DMS153 treated with DMSO at 0.1 percent for 48 hours (cell line): ENCODE measurements at regions not wholly inside any gene's neighbourhood (a gene's known extent, or its start where the extent isn't known, plus 50 kb on each side); places are given as distances from the start of the nearest gene placed in this dataset.
"Not testable (repeated sequence)": the region's sequence is repeated elsewhere in the genome, so short reads cannot be mapped to it uniquely, and the experiment has no call there.

Source experiments
- DNase-seq: peaks from one replicate; lab custom pipeline; 2025; ENCODE audit not compliant: unreplicated experiment; lab: John Stamatoyannopoulos, UW

DNA sequence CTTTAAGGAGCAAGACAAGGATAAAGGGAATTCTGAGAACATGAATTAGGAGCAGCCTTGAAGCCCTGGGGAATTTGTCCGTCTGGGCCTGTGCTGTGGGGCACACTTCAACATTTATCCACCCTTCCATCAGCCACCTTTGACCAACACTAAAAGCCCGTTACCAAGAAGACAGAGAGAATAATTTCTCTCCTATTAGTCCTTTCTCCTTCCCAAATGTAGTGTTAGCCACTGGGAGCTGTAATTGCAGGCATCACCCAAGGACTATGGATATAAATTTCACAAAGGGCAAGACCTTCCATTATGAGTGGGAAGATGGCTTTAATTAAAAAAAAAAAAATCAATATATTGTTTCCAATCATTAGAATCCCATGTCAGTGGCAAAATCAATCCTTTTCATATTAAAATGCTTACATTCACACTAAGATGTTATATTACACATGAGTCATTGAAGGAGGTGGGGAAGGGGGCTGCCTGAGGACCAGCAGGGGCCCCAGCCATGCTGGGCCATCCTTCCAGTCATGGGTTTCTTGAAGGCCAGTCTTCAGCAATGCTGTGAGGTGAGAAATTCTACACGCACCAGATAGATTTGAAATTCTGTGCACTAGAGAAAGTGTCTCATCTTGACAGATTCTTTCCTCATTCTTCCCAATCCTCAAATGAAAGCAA lies 292.5 kb upstream of the NRP1 start:
- no peak for DNase-seq

- DNase-seq = no peak
Measured at GRCh38 chr10:33623669-33624068, 289.2 kb upstream of the NRP1 start.

DNA sequence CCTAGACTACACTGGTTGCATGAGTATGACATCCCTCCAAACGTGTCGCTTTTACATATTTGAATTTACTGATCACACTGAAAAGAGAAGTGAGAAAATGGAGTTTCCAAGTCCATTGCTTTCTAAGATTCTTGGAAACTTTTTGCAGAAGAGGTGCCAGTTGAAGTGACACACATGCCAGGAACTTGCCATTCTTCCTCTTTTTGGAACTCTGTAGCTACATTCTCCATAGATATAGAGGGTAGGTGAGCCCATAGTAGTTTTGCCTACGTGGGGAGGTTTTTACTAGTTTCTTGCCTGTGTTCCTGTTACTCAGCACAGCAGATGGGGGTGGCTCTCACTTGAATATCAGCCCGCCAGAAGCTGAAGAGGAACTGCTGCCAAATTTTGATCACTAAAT lies 286.6 kb upstream of the NRP1 start:
- DNase-seq = no peak

- DNase-seq = no peak
Measured at GRCh38 chr10:33618196-33618595, 283.7 kb upstream of the NRP1 start.

- no peak for DNase-seq
Measured at GRCh38 chr10:33617381-33618080, 283.1 kb upstream of the NRP1 start.

DNA sequence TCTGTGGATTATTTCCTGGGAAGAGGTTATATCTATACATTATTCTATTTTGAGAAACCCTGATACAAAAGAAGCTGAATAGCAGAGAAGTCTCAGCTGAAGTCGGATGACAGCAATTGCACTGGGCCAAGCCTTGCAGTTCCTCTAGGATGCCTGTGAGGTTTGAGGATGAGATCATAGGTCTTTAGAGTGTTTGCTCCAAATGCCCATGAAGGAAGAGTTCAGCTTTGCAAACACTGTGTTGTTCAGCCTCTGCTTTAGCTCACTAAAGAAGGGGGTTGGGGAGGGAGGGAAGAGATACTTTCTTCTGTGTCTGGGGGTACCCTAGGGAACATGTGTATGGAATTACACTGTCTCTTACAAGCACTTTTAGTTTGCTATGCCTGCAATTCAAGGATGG lies 282.5 kb upstream of the NRP1 start:
- no peak for DNase-seq

- DNase-seq = no peak
Measured at GRCh38 chr10:33612551-33612950, 278.1 kb upstream of the NRP1 start.

GRCh38 chr10:33612116-33612515 lies 277.6 kb upstream of the NRP1 start:
- DNase-seq = no peak

DNA sequence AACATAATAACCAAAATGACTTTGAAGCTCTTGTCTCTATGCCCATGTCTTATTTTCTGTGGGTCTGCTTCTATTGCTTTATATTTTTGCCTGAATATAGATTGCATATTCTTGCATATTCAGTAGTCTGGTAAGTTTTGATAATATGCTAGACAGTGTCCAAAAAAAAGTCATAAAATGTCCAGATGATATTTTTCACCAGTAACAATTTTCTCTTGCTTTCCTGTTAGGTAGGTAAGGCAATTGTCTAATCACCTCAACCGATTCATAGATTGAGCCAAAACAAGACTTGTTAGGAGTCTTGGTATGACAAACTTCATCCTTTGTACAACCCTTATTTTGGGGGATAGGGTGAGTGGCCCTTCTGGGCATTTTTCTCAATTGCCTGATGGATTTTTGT lies 277.0 kb upstream of the NRP1 start:
- DNase-seq = no peak

DNA sequence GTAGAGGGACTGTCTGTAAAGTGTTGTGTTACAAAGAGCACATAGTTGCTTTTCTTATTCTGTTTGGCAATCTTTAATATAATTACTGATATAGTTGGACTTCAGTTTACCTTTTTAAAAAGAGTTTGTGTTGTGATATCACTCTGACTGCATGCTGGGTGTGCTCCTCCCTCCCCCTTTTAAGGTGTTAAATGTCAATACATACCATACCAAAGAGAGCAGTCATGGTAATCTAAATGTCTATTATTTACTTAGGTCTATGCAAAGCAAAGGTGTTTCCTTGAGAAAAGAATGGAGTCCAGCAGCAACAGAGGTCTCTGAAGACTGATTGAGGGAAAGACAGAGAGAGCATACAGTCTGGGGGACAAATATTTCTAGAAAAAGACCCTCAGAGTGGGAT lies 275.1 kb upstream of the NRP1 start:
- DNase-seq = no peak

DNA sequence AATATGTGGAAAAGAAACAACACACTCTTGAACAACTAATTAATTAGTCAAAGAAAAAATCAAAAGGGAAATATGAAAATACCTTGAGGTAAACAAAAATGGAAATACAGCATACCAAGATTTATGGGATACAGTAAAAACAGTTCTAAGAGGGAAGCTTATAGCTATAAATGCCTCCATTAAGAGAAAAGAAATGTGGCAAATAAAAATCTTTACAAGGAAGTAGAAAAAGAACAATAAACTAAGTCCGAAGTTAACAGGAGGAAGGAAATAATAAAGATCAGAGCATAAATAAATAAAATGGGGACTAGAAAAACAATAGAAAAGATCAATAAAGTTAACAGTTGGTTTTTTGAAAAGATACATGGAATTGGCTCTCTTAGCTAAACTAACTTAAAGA lies 267.8 kb upstream of the NRP1 start:
- DNase-seq = no peak

DNA sequence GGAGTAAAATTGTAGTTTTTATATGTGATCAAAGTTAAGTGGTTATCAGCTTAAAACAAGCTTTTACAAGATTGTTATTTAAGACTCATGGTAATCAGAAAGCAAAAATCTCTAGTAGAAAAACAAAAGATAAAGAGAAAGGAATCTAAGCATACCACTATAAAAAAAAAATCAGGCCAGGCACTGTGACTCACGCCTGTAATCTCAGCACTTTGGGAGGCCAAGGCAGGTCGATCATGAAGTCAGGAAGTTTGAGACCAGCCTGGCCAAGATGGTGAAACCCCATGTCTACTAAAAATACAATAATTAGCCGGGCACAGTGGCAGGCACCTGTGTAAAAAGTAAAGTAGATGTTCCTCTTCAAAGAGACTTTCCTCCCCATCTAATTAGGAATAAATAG lies 265.9 kb upstream of the NRP1 start:
- no peak for DNase-seq

- DNase-seq = no peak
Measured at GRCh38 chr10:33596422-33596821, 262.0 kb upstream of the NRP1 start.

- no peak for DNase-seq
Measured at GRCh38 chr10:33594475-33594874, 260.0 kb upstream of the NRP1 start.

- DNase-seq = no peak
Measured at GRCh38 chr10:33588974-33589600, 254.6 kb upstream of the NRP1 start.

DNA sequence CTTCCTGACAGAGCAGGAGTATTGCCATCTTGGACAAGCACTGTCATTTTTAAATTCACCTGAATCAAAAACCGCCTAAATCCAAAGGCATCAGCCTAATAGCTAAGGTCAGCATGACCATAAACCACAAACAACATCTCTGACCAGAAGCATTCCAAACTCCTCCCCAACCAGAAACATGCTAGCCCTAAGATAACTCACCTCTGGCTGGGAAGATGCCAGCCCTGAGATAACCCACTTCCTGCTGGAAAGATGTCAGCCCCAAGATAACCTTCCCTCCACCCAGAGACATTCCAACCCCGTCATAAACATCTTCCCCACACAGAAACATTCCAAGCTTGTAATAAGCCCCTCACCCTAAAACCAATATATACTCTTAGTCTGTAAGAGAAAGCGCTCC lies 250.1 kb upstream of the NRP1 start:
- DNase-seq = not testable (repeated sequence)

DNA sequence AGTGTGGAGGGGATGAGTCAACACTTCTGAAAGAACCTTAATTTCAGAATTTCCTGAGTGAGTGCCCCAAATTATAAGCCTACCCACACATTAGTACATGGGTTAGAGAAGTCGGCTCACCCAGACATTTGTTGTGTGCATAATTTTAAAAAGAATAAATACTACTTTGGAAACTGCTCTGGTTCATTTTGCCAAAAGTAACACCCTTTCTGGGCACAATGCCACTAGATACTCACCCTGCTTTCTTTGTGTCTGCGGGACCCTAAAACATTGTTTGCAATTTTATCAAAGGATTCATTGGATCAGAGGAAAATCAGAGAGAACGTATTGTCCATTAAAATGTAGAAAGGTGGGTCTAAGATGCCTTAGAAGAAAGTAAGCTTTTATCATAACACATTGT lies 245.5 kb upstream of the NRP1 start:
- no peak for DNase-seq

DNA sequence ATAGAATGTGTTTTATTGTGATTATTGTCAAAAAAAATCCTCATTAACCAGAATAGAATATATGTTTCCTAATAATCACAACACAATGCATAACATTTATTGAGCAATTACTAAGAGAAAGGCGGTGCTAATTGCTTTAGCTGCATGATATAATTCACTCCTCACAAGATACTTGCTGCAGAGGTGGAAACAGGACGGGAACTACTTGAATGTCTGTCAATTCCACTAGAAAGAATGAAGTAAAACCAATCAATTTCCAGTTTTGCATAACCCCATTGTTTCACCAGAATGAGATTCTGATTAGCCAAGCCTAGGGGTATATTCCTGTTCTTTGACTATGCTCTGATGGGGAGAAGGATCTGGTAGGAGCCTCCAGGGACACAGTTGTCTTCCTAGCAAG lies 239.1 kb upstream of the NRP1 start:
- DNase-seq = no peak

DNA sequence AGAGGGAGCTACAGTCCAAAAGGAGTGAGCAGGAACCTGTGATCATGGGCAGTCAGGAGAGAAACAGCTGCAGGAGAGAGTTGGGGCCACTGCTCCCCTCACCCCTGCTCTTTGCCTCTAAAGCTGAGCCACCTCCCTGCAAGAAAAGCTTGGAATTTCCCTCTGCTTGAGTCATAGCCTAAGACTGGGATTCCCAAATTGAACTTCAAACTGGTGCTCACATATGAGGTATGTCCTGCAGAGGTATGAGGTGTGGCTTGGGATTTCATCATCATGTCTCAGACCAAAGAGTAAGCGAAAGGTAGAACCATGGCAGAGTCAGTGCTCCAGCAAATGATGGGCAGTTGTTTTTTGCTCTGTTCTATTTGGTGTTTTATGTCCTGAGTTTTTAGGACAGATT lies 237.1 kb upstream of the NRP1 start:
- no peak for DNase-seq

DNA sequence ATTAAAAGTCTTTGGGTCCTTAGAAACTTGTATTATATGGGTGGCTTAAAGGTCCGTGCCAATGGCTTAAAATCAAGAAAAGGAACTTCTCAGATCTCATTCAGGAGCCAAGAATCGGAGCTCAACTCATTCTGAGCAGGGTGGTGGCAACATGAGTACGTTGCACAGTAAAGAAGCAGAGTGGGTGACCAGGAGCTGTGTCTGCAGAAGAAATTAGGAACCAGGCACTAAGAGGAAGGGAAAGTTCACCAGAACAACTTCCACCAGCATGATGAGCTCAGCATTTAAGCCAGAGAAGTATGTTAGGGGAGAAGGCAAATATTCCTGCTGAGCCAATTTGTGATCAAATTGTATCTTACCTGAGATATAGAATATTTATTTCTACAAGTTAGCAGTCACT lies 236.0 kb upstream of the NRP1 start:
- DNase-seq = no peak

DNA sequence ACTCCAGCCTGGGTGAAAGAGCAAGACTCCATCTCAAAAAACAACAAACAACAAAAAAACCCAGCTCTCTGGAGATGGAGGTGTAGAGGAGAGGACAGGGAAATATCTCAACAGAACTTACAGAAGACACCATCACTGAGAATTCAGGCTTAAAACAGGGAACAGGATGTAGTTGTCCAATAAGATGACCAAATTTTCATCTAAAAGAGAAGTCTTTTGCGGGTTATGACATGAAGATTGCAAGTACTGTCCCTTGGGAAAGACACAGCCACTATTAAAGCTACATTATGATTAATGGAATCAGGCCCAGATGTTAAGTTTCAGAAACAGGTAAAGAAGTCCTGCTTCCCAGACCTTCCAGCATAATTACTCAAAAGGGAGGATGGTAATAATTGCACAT lies 235.2 kb upstream of the NRP1 start:
- no peak for DNase-seq

GRCh38 chr10:33566426-33566825 lies 232.0 kb upstream of the NRP1 start:
- DNase-seq = no peak

DNA sequence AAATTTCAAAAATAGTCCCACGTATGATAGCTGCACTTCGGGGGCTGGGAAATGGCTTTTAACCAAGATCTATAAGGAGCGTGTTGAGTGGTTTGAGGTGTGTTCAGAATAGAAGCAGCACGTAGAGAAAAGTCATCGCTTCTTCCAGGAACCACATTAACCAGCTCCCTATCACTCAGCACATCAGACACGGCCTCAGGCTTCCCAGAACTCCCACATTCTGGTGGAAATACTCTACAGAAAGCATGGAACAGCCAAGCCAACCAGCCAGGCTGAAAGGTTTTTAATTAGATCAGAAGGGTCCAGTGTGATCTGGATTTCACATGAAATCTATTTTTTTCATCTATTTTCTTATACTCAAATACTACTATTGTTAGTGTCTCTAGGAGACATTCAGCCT lies 231.5 kb upstream of the NRP1 start:
- no peak for DNase-seq
